Right lobe of liver (tissue), 6 donors: ENCODE measurements at regions not wholly inside any gene's neighbourhood (a gene's known extent, or its start where the extent isn't known, plus 50 kb on each side); places are given as distances from the start of the nearest gene placed in this dataset.
A peak's percentile ranks its signal among the peaks of the same experiment; 100 is the strongest.

Experiments
- ATAC-seq, 4 donors: fragments of 200-7000 bp; cut with Tn5 transposase; one replicate each; pipeline ENCODE4 v1.9.1; 2020; ENCODE audit warnings: mild to moderate bottlenecking in 4 of 4, moderate library complexity in 4 of 4
- DNase-seq, 3 donors: peaks; one replicate each; pipeline ENCODE4 v3.0.0-alpha.2; 2020
- H3K27ac ChIP-seq, 3 donors: fragments of 200-600 bp; one replicate each; pipeline ENCODE4 v1.8.0; 2022
- H3K27me3 ChIP-seq, 2 donors: fragments of 200-600 bp; one replicate each; pipeline ENCODE4 v1.8.0; 2022
- H3K36me3 ChIP-seq, 4 donors: fragments of 200-600 bp; sonication (generic) in 1 of 4; one replicate each; pipeline versions ENCODE4 v1.5.1 to v1.8.0; 2017 to 2022; ENCODE audit warnings: control low read depth in 1 of 4
- H3K4me1 ChIP-seq, 4 donors: fragments of 200-600 bp; sonication (generic) in 1 of 4; one replicate each; pipeline versions ENCODE4 v1.5.1 to v1.8.0; 2017 to 2022; ENCODE audit warnings: control low read depth in 1 of 4
- H3K4me3 ChIP-seq, 3 donors: fragments of 200-600 bp; one replicate each; pipeline ENCODE4 v1.8.0; 2022
- H3K9me3 ChIP-seq, 4 donors: fragments of 200-600 bp; sonication (generic) in 1 of 4; one replicate each; pipeline versions ENCODE4 v1.5.1 to v1.8.0; 2017 to 2022; ENCODE audit warnings: control low read depth in 1 of 4
- CTCF ChIP-seq, 4 donors: fragments of 200-600 bp in 3 of 4; fragments of 450-650 bp in 1 of 4; IDR thresholded peaks; one replicate each; pipeline versions ENCODE4 v1.5.1 to v1.8.0; 2016 to 2022; ENCODE audit warnings: antibody characterized with exemption in 4 of 4, mild to moderate bottlenecking in 2 of 4
- POLR2A ChIP-seq: fragments of 450-650 bp; IDR thresholded peaks from one replicate; pipeline ENCODE4 v1.6.1; 2017; ENCODE audit warnings: antibody characterized with exemption, mild to moderate bottlenecking
- WGBS: methylation state at CpG from one replicate; pipeline ENCODE4 v1.1.6; 2018; ENCODE audit warnings: low coverage, low lambda C conversion rate; ENCODE audit not compliant: insufficient coverage; ENCODE audit errors: missing lambda C conversion rate; 5-methylcytosine and 5-hydroxymethylcytosine counted together
- intact Hi-C, 2 donors: fragments of 100-400 bp; cut with DNase I; formaldehyde crosslinking; loops; one replicate each; pipeline versions ENCODE4 v1.11.2 to v1.14.1; 2022
- donor health status: DM: no; HTN: yes; CAD: no.
- donor health status: DM: no; HTN: no; CAD: no.
- donor health status: DM: no; HTN: no; CAD: no.
- donor health status: DM: no; HTN: yes; CAD: no.
- donor health status: DM: no; HTN: yes; CAD: no.

DNA sequence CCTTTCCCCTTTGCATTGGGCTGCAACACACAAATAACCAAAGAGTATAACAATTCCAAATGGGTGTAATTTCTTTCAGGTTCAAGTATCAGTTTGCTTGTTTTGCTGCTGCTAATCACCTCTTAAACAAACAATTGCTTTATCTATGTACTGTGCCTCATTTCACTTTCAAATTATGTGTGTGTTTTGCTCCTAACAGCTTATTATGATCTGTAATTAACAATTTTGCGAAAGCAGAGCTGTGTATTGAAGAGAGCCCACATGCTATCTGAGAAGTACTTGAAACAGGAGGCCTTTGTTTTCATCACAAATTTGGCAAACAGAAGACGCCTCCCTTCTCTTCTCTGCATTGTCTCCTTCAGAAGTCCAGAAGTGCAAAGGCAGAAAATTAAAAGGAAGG is 312.0 kb downstream of the TLE1 start:
- ATAC-seq (no peak), DNase-seq (no peak)
- Histone ChIP-seq H3K27ac (no peak overlapping the region), H3K4me3 (no peak overlapping the region), H3K9me3 (no peaks in the 10 kb centered on the region), H3K4me1 (no peaks in the 10 kb centered on the region), H3K27me3 (no peaks in the 10 kb centered on the region), H3K36me3 (no peaks in the 10 kb centered on the region)
- TF ChIP-seq CTCF (IDR thresholded peaks at IDR 0.05) (no peak), POLR2A (no peak)
- intact Hi-C loops = no loop called here
- 85% methylated on average over 2 of the region's 2 CpGs for WGBS

DNA sequence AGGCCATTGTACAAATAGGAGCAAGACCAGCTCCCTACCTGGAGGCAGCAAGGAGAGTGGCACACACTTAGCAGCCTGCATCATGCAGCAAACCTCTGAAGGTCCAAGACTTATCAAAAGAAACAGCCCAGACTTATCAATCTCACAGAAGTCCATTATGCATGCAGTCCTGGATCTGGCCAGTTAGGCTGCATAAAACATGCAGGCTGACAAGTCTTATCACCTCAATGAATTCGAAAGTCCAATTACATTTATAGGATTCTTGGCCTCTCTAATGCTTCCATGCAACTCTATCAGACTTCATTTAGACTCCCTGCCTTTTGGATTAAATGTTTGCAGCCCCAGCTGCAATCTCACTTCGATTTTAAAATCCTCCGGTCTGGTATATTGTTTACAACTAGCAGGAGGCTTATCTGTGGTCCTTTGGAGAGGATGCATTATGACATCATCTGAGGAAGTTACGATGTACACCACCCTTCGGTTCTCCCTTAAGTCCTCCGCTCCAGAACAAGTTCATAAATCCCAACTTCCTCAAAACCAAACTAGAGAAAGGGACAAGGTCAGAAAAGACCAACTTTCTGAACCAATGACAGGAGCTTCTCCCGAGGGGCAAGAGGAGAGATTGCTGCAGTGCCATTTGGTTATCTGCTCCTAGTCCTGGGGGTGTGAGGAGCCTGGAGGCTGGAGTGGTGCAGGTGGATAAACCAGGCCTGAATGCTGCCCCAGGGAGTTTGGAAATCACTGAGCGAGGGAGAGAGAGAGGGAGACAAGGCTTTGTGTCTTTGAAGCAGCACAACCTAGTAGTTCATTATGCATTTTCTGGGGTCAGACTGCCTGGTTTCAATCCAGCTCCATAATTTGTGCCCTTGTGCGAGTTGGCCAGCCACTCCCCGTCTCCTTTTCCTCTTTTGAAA is 313.9 kb downstream of the TLE1 start:
- intact Hi-C loops = no loop called here
- H3K9me3 ChIP-seq = no peaks in the 10 kb centered on the region
- H3K27ac ChIP-seq = no peak overlapping the region
- WGBS = 51% methylated on average over 8 of the region's 10 CpGs
- TF ChIP-seq CTCF (IDR thresholded peaks at IDR 0.05) = no peak
- H3K4me1 ChIP-seq = peaks cover 0 to 8% (median 0%) of the 10 kb centered on the region in 4 donors
- ATAC-seq = peak in 2 of 4 donors; percentile 46 to 49
- no peak for DNase-seq
- no peaks in the 10 kb centered on the region for H3K27me3 ChIP-seq
- H3K4me3 ChIP-seq = no peak overlapping the region
- H3K36me3 ChIP-seq = no peaks in the 10 kb centered on the region

DNA sequence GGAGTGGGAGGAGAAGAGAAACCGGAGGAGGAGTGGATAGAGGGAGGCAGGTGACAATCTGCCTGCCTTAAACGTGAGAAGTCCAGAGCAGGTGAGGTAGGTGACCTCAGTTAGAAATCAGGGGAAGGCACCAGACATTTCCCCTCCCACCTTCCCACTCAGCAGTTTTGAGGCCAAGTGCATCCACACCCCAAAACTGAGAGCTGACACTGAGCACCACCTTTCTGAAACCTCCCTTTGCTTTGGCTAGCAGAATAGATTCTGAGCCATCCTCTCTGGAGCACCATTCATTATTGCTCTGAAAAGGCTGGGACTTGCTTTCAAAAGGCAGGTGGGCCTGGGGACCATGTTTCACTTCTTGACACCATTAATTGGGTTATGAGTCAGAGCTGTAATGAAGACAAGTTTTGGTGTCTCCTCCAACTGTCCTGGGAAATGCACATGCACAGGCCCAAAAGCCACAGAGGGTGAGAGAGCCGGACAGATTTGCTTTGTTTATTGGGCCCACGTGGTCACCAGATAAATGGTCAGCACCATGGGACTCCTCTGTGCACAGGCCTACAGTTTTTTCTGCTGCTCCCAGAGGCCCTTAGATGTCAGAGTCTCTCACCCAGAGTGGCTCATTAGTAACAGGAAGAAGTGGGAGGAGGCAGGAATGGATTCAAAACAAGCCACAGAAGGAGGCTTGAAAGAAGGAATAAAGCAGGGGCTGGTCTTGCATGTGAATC is 314.7 kb downstream of the TLE1 start:
- intact Hi-C loops = no loop called here
- no peaks in the 10 kb centered on the region for H3K27me3 ChIP-seq
- no peaks in the 10 kb centered on the region for H3K36me3 ChIP-seq
- H3K4me3 ChIP-seq = no peak overlapping the region
- H3K9me3 ChIP-seq = no peaks in the 10 kb centered on the region
- H3K27ac ChIP-seq = no peak overlapping the region
- ATAC-seq (peak in 2 of 4 donors; percentile 8 to 23), DNase-seq (no peak)
- WGBS = 67% methylated on average over 4 of the region's 4 CpGs
- TF ChIP-seq POLR2A (no peak), CTCF (IDR thresholded peaks at IDR 0.05) (no peak)
- peaks cover 0 to 8% (median 0%) of the 10 kb centered on the region in 4 donors for H3K4me1 ChIP-seq

- DNase-seq = no peak
- Histone ChIP-seq H3K27ac (no peak overlapping the region), H3K4me1 (peaks cover 0 to 8% (median 0%) of the 10 kb centered on the region in 4 donors), H3K27me3 (no peaks in the 10 kb centered on the region), H3K9me3 (no peaks in the 10 kb centered on the region), H3K36me3 (no peaks in the 10 kb centered on the region), H3K4me3 (no peak overlapping the region)
- TF ChIP-seq POLR2A (no peak), CTCF (IDR thresholded peaks at IDR 0.05) (no peak)
- 80% methylated on average over 2 of the region's 4 CpGs for WGBS
- ATAC-seq = no peak
- intact Hi-C loops = no loop called here
Measured at GRCh38 chr9:81373294-81373693, 316.1 kb downstream of the TLE1 start.
